ENCODE measurements at regions not wholly inside any gene's neighbourhood (a gene's known extent, or its start where the extent isn't known, plus 50 kb on each side); places are given as distances from the start of the nearest gene placed in this dataset.

DNA sequence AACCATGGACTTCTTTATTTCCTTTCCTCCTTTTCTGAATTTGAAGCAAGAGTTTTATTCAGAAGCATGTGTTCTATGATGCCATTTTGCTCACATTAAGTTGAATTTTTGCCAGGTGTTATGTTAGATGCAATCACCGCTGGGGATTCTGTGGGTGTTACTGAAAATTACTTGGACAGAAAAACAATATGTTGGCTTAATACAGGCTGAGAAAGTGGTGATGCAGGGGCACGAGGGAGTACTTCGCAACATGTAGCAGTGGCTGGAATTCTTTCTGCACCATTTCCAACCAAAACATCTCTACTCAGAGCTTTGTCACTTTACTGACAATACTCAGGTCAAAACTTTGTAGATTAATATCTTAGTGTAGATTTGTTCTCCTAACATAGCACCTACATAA, 109.2 kb upstream of the PCDH18 start:
- Histone ChIP-seq H3K27me3 (ENCODE audit: control insufficient read depth in 4 of 4, insufficient read depth in 4 of 4, low read length in 3 of 4) (no peaks in the 10 kb centered on the region), H3K4me3 (ENCODE audit: low read depth in 1 of 3, low read length in 3 of 3) (no peak overlapping the region), H3K9me3 (ENCODE audit: control insufficient read depth in 4 of 4, low read length in 3 of 4) (no peaks in the 10 kb centered on the region), H3K9ac (ENCODE audit: low read depth in 1 of 2, low read length in 2 of 2) (no peak overlapping the region), H3K27ac (ENCODE audit: low read depth in 1 of 2, low read length in 2 of 2) (no peak overlapping the region), H3K4me1 (ENCODE audit: control insufficient read depth in 4 of 4, insufficient read depth in 4 of 4, low read length in 3 of 4) (no peaks in the 10 kb centered on the region), H3K36me3 (ENCODE audit: control insufficient read depth in 4 of 4, insufficient read depth in 3 of 4, low read depth in 1 of 4, low read length in 3 of 4) (no peaks in the 10 kb centered on the region)
- DNase-seq (ENCODE audit: low spot score): no peak
- no peak for TF ChIP-seq SP1 (IDR thresholded peaks at IDR 0.05)
- TF ChIP-seq HNF4A (conservative IDR thresholded peaks at IDR 0.05): no peak
- TF ChIP-seq NR2F2 (IDR thresholded peaks at IDR 0.05): no peak
- no peak for TF ChIP-seq GABPA (IDR thresholded peaks at IDR 0.05 in 1 of 2, conservative IDR thresholded peaks at IDR 0.05 in 1 of 2)
- TF ChIP-seq FOXA2 (IDR thresholded peaks at IDR 0.05): no peak
- TF ChIP-seq TAF1 (conservative IDR thresholded peaks at IDR 0.05): no peak
- TF ChIP-seq RXRA (IDR thresholded peaks at IDR 0.05): no peak
- no peak for TF ChIP-seq JUND (IDR thresholded peaks at IDR 0.05)
- TF ChIP-seq, protein P1, sequence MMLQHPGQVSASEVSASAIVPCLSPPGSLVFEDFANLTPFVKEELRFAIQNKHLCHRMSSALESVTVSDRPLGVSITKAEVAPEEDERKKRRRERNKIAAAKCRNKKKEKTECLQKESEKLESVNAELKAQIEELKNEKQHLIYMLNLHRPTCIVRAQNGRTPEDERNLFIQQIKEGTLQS (IDR thresholded peaks at IDR 0.05): no peak
- no peak for TF ChIP-seq REST (IDR thresholded peaks at IDR 0.05)
- no peak for TF ChIP-seq HNF4G (IDR thresholded peaks at IDR 0.05)
- 72% methylated on average over 3 of the region's 3 CpGs for WGBS

GRCh38 chr4:137640838-137641158, 108.5 kb upstream of the PCDH18 start:
- Histone ChIP-seq H3K4me3 (ENCODE audit: low read depth in 1 of 3, low read length in 3 of 3) (no peak overlapping the region), H3K27me3 (ENCODE audit: control insufficient read depth in 4 of 4, insufficient read depth in 4 of 4, low read length in 3 of 4) (no peaks in the 10 kb centered on the region), H3K27ac (ENCODE audit: low read depth in 1 of 2, low read length in 2 of 2) (no peak overlapping the region), H3K9me3 (ENCODE audit: control insufficient read depth in 4 of 4, low read length in 3 of 4) (no peaks in the 10 kb centered on the region), H3K4me1 (ENCODE audit: control insufficient read depth in 4 of 4, insufficient read depth in 4 of 4, low read length in 3 of 4) (no peaks in the 10 kb centered on the region), H3K36me3 (ENCODE audit: control insufficient read depth in 4 of 4, insufficient read depth in 3 of 4, low read depth in 1 of 4, low read length in 3 of 4) (no peaks in the 10 kb centered on the region), H3K9ac (ENCODE audit: low read depth in 1 of 2, low read length in 2 of 2) (no peak overlapping the region)
- no peak for TF ChIP-seq RXRA (IDR thresholded peaks at IDR 0.05)
- no peak for DNase-seq (ENCODE audit: low spot score)
- WGBS: 80% methylated on average over 1 of the region's 1 CpG

DNA sequence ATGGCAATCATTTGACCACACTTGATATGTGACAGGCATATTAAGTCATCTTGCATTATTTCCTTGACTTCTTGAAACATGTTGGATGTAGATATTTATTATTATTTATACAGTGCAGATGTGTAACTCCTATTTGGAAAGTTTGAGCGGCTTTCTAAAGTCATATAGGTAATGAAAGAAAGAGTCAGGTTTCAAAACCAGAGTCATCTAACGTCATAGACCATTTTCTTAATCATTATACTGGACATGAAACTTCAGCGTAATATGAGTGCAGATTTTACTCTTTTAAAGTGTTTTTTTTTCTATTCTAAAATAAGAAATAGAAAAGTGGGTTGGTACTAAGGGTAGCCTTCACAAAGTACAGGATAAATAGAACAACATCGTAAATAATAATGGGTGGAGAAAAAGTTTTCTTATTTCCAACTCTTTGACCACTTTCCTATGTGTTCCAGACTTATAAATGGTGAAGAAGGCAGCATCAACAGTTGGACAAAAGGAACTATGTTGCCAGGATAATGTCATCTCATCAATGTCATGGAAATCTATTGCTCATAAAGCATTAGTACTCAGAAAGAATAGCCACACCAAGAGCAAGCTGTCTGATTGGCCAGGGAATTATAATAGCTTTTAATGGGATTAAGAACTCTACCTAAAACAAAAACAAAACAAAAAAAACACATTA, 108.0 kb upstream of the PCDH18 start:
- H3K9ac ChIP-seq (ENCODE audit: low read depth in 1 of 2, low read length in 2 of 2): no peak overlapping the region
- no peaks in the 10 kb centered on the region for H3K27me3 ChIP-seq (ENCODE audit: control insufficient read depth in 4 of 4, insufficient read depth in 4 of 4, low read length in 3 of 4)
- TF ChIP-seq, protein P2, sequence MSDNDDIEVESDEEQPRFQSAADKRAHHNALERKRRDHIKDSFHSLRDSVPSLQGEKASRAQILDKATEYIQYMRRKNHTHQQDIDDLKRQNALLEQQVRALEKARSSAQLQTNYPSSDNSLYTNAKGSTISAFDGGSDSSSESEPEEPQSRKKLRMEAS (IDR thresholded peaks at IDR 0.05): no peak
- no peak for DNase-seq (ENCODE audit: low spot score)
- no peak overlapping the region for H3K4me3 ChIP-seq (ENCODE audit: low read depth in 1 of 3, low read length in 3 of 3)
- H3K27ac ChIP-seq (ENCODE audit: low read depth in 1 of 2, low read length in 2 of 2): no peak overlapping the region
- WGBS: 79% methylated on average over 4 of the region's 4 CpGs
- H3K4me1 ChIP-seq (ENCODE audit: control insufficient read depth in 4 of 4, insufficient read depth in 4 of 4, low read length in 3 of 4): no peaks in the 10 kb centered on the region
- no peaks in the 10 kb centered on the region for H3K9me3 ChIP-seq (ENCODE audit: control insufficient read depth in 4 of 4, low read length in 3 of 4)
- no peaks in the 10 kb centered on the region for H3K36me3 ChIP-seq (ENCODE audit: control insufficient read depth in 4 of 4, insufficient read depth in 3 of 4, low read depth in 1 of 4, low read length in 3 of 4)

All from liver (tissue), 7 donors.